ENCODE measurements at regions not wholly inside any gene's neighbourhood (a gene's known extent, or its start where the extent isn't known, plus 50 kb on each side); places are given as distances from the start of the nearest gene placed in this dataset.

- TF ChIP-seq, protein P1, sequence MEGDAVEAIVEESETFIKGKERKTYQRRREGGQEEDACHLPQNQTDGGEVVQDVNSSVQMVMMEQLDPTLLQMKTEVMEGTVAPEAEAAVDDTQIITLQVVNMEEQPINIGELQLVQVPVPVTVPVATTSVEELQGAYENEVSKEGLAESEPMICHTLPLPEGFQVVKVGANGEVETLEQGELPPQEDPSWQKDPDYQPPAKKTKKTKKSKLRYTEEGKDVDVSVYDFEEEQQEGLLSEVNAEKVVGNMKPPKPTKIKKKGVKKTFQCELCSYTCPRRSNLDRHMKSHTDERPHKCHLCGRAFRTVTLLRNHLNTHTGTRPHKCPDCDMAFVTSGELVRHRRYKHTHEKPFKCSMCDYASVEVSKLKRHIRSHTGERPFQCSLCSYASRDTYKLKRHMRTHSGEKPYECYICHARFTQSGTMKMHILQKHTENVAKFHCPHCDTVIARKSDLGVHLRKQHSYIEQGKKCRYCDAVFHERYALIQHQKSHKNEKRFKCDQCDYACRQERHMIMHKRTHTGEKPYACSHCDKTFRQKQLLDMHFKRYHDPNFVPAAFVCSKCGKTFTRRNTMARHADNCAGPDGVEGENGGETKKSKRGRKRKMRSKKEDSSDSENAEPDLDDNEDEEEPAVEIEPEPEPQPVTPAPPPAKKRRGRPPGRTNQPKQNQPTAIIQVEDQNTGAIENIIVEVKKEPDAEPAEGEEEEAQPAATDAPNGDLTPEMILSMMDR (IDR thresholded peaks at IDR 0.05; ENCODE audit: control insufficient read depth, insufficient read depth, low read depth, low read length, missing control alignments): no peak
- no peak overlapping the region for H3K4me3 ChIP-seq (ENCODE audit: control insufficient read depth, low read depth, low read length)
- no peak for DNase-seq (ENCODE audit: low read depth)
Observed at GRCh38 chr12:47591795-47592194, 114.0 kb downstream of the RPAP3 start.

- no peak overlapping the region for H3K4me3 ChIP-seq (ENCODE audit: control insufficient read depth, low read depth, low read length)
- DNase-seq (ENCODE audit: low read depth): no peak
- TF ChIP-seq, protein P1 (IDR thresholded peaks at IDR 0.05; ENCODE audit: control insufficient read depth, insufficient read depth, low read depth, low read length, missing control alignments): no peak
Observed at GRCh38 chr12:47591361-47591791, 114.5 kb downstream of the RPAP3 start.

GRCh38 chr12:47590771-47591360, 115.0 kb downstream of the RPAP3 start:
- TF ChIP-seq, protein P1 (IDR thresholded peaks at IDR 0.05; ENCODE audit: control insufficient read depth, insufficient read depth, low read depth, low read length, missing control alignments): no peak
- no peak for DNase-seq (ENCODE audit: low read depth)

GRCh38 chr12:47586952-47587669, 118.7 kb downstream of the RPAP3 start:
- TF ChIP-seq, protein P1 (IDR thresholded peaks at IDR 0.05; ENCODE audit: control insufficient read depth, insufficient read depth, low read depth, low read length, missing control alignments): no peak
- H3K4me3 ChIP-seq (ENCODE audit: control insufficient read depth, low read depth, low read length): no peak overlapping the region
- no peak for DNase-seq (ENCODE audit: low read depth)

More at GRCh38 chr12:47590771-47591360, 115.0 kb downstream of the RPAP3 start:
- no peak overlapping the region for H3K4me3 ChIP-seq (ENCODE audit: control insufficient read depth, low read depth, low read length)

DNA sequence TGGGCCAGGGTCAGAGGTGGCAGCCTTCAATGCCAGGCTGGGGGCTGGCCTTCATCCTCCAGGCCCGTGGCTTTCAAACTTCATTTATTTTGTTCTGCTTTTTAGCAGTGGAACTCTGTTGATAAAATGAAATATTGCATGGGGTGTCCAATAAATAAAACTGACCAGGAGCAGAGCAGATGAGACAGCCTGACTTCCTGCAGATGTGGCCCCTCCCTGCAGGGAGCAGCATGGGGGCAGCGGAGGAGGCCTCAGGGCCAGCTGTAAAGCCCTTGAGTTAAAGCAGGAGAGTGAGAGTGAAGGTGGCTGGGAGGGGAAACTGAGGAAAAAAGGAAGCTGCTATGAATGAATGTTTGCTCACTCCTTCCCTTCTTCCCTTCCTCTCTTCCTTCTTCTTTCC, 120.3 kb downstream of the RPAP3 start:
- H3K4me3 ChIP-seq (ENCODE audit: control insufficient read depth, low read depth, low read length): no peak overlapping the region
- DNase-seq (ENCODE audit: low read depth): no peak
- TF ChIP-seq, protein P1 (IDR thresholded peaks at IDR 0.05; ENCODE audit: control insufficient read depth, insufficient read depth, low read depth, low read length, missing control alignments): no peak

DNA sequence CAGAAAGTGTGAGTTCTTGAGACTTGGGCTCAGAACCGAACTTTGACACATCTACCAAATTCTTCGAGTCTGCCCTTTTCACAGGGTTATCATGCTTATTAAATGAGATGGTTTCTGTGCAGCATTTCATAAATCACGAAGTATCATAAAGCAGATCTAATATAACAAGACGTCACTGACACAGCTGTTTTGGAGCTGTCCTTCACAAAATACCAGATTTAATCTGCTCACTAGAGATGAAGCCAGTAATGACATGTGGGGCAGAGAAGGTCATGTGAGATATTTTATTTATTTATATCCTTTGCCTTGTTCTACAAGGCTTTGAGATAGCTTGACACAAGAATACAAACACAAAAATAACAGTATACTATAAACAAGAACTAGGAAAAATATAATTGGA, 127.0 kb downstream of the RPAP3 start:
- TF ChIP-seq, protein P1 (IDR thresholded peaks at IDR 0.05; ENCODE audit: control insufficient read depth, insufficient read depth, low read depth, low read length, missing control alignments): no peak
- no peak for DNase-seq (ENCODE audit: low read depth)
- no peak overlapping the region for H3K4me3 ChIP-seq (ENCODE audit: control insufficient read depth, low read depth, low read length)

Data from AG09309 (cell line).